OCI-LY3 (cell line): ENCODE measurements at regions not wholly inside any gene's neighbourhood (a gene's known extent, or its start where the extent isn't known, plus 50 kb on each side); places are given as distances from the start of the nearest gene placed in this dataset.

Experiments
- CTCF ChIP-seq: fragments of 200-600, 300-600 bp; sonication (generic); IDR thresholded peaks from 2 replicates; pipeline ENCODE4 v1.5.1; 2014; ENCODE audit warnings: antibody characterized with exemption, low read length, low read depth
- EZH2phosphoT487 ChIP-seq: fragments of 200-600 bp; shearing (Covaris generic); IDR thresholded peaks from 2 replicates; pipeline ENCODE4 v1.6.1; 2018; ENCODE audit warnings: antibody characterized with exemption, mixed run types, low read depth

GRCh38 chr7:157475601-157476000 is 138.8 kb downstream of the DNAJB6 start:
- TF ChIP-seq CTCF = no peak
- no peak for TF ChIP-seq EZH2phosphoT487
